Kidney (tissue), 13 donors: ENCODE measurements at regions not wholly inside any gene's neighbourhood (a gene's known extent, or its start where the extent isn't known, plus 50 kb on each side); places are given as distances from the start of the nearest gene placed in this dataset.

Experiments used
- DNase-seq, 5 donors: peaks; one replicate each; pipeline ENCODE4 v3.0.0-alpha.2; 2013 to 2020
- FAIRE-seq: peaks from 2 replicates; lab custom pipeline; 2012; peaks lifted over from hg19 to GRCh38; lab: Jason Lieb, UNC
- H3K27ac ChIP-seq, 2 donors: one replicate each; pipeline ENCODE4 v1.7.0; 2013; ENCODE audit warnings: low read depth in 2 of 2, low read length in 2 of 2, inconsistent platforms in 1 of 2
- H3K27me3 ChIP-seq: one replicate; pipeline ENCODE4 v1.7.1; 2013; ENCODE audit warnings: low read length, inconsistent platforms; ENCODE audit not compliant: control insufficient read depth, insufficient read depth
- H3K36me3 ChIP-seq, 3 donors: one replicate each; pipeline versions ENCODE4 v1.7.0 to v1.7.1; 2013; ENCODE audit warnings: low read length in 3 of 3, control low read depth in 1 of 3, inconsistent platforms in 1 of 3; ENCODE audit not compliant: insufficient read depth in 3 of 3, control insufficient read depth in 2 of 3
- H3K4me1 ChIP-seq, 3 donors: one replicate each; pipeline versions ENCODE4 v1.7.0 to v1.7.1; 2013; ENCODE audit warnings: low read length in 3 of 3, inconsistent platforms in 1 of 3, low read depth in 1 of 3; ENCODE audit not compliant: control insufficient read depth in 2 of 3, insufficient read depth in 2 of 3
- H3K4me3 ChIP-seq, 3 donors: one replicate each; pipeline versions ENCODE4 v1.7.0 to v1.8.1; 2013; ENCODE audit warnings: low read length in 3 of 3, control low read depth in 1 of 3, inconsistent platforms in 1 of 3
- H3K9ac ChIP-seq, 3 donors: one replicate each; pipeline versions ENCODE4 v1.7.0 to v1.7.1; 2013; ENCODE audit warnings: low read length in 3 of 3, control low read depth in 1 of 3, inconsistent platforms in 1 of 3
- H3K9me3 ChIP-seq, 3 donors: one replicate each; pipeline versions ENCODE4 v1.7.0 to v1.7.1; 2013; ENCODE audit warnings: low read length in 3 of 3, control low read depth in 1 of 3, inconsistent platforms in 1 of 3; ENCODE audit not compliant: control insufficient read depth in 2 of 3, insufficient read depth in 1 of 3
- intact Hi-C: fragments of 100-400 bp; cut with DNase I; formaldehyde crosslinking; loops from one replicate; pipeline ENCODE4 v1.11.1; 2022
- TF ChIP-seq, protein P1 (sequence below): IDR thresholded peaks from 3 replicates; pipeline ENCODE4 v1.5.1; 2012; ENCODE audit warnings: mild to moderate bottlenecking, moderate library complexity, borderline replicate concordance; ENCODE audit not compliant: insufficient read depth; ENCODE audit errors: extremely low read depth
- donor health status: control.
- donor health status: control.
- donor health status: control.
- donor health status: control.
- donor health status: control.
- donor health status: DM: yes; HTN: yes; CAD: no.
- donor health status: Normal renal cell carcinoma (clear cell type).

GRCh38 chr7:22649686-22650085, 77.3 kb upstream of the IL6 start:
- FAIRE-seq (no peak), DNase-seq (no peak)
- Histone ChIP-seq H3K27me3 (no peaks in the 10 kb centered on the region), H3K36me3 (no peaks in the 10 kb centered on the region), H3K4me1 (no peaks in the 10 kb centered on the region), H3K9me3 (peaks cover 0 to 6% (median 0%) of the 10 kb centered on the region in 3 donors), H3K4me3 (no peak overlapping the region), H3K27ac (no peak overlapping the region), H3K9ac (no peak overlapping the region)
- intact Hi-C loops, result no loop called here
- TF ChIP-seq, protein P1, sequence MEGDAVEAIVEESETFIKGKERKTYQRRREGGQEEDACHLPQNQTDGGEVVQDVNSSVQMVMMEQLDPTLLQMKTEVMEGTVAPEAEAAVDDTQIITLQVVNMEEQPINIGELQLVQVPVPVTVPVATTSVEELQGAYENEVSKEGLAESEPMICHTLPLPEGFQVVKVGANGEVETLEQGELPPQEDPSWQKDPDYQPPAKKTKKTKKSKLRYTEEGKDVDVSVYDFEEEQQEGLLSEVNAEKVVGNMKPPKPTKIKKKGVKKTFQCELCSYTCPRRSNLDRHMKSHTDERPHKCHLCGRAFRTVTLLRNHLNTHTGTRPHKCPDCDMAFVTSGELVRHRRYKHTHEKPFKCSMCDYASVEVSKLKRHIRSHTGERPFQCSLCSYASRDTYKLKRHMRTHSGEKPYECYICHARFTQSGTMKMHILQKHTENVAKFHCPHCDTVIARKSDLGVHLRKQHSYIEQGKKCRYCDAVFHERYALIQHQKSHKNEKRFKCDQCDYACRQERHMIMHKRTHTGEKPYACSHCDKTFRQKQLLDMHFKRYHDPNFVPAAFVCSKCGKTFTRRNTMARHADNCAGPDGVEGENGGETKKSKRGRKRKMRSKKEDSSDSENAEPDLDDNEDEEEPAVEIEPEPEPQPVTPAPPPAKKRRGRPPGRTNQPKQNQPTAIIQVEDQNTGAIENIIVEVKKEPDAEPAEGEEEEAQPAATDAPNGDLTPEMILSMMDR, result no peak

DNA sequence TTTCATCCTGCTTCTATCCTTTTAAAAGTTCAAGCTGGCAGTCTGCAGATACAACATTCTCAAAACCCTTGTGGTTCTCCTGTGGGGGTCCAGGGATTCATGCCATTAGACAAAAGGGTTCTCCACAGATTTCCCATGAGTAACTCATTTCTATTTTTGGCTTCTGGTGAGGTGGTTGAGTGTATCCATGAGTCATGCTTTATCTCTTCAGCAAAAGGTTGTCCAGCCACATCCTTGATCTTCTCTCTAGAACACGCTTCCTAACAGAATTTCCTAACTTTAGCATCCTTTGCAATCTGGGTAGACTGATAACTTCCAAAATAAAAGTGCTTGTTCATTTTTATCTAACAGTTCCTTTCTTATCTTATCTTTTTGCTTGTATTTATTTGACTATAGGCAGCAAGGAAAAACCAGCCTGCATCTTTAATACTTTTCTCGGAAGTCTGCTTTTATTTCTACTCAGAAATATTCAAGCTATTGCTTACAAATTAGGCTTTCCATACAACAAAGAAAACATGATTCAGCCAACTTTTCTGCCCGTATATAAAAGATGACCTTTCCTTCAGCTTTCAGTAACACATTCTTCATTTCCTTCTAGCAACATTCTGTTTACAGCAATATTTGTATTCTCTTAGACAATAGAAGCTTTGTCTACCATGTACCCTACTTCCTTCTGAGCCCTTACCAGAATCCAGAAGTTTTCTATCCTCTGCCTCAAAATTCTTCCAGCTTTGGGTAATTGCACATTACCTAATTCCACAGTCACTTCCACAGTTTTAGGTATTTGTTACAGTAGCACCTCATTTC, 79.3 kb upstream of the IL6 start:
- Histone ChIP-seq H3K4me3 (no peak overlapping the region), H3K27me3 (no peaks in the 10 kb centered on the region), H3K9me3 (peaks cover 0 to 8% (median 0%) of the 10 kb centered on the region in 3 donors), H3K4me1 (no peaks in the 10 kb centered on the region), H3K27ac (no peak overlapping the region), H3K9ac (no peak overlapping the region), H3K36me3 (no peaks in the 10 kb centered on the region)
- DNase-seq, result no peak
- intact Hi-C loops, result no loop called here
- FAIRE-seq, result no peak
- TF ChIP-seq, protein P1, result no peak

- TF ChIP-seq, protein P1, result no peak
- DNase-seq, result no peak
- Histone ChIP-seq H3K27me3 (no peaks in the 10 kb centered on the region), H3K27ac (no peak overlapping the region), H3K4me1 (no peaks in the 10 kb centered on the region), H3K4me3 (no peak overlapping the region), H3K36me3 (no peaks in the 10 kb centered on the region), H3K9ac (no peak overlapping the region), H3K9me3 (peaks cover 0 to 15% (median 0%) of the 10 kb centered on the region in 3 donors)
- no peak for FAIRE-seq
- intact Hi-C loops, result no loop called here
These were observed 81.4 kb upstream of the IL6 start for GRCh38 chr7:22645418-22646181.
